ENCODE measurements at regions not wholly inside any gene's neighbourhood (a gene's known extent, or its start where the extent isn't known, plus 50 kb on each side); places are given as distances from the start of the nearest gene placed in this dataset.

DNA sequence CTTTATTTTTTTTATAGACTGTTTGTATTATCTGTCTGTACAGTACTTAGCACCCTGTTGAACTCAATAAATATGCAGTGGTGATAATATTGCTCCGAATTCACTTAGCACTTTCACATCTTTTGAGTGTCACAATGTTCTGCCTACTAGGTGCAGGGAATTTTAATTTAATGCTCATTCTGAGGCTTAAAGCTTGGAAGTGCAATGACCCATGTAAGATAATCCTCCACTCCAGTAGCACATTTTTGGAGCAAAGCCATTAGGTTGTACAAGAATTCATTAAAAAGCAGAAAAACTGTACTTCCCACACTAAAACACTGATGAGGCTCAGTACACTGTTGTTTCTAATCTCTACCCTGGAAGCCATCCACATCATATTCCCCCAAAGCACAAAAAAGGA is 255.3 kb upstream of the MTNR1B start:
- no peaks in the 10 kb centered on the region for H3K27me3 Mint-ChIP-seq
- no peak overlapping the region for H3K27ac Mint-ChIP-seq
- peaks cover 0 to 4% (median 0%) of the 10 kb centered on the region in 3 donors for H3K9me3 Mint-ChIP-seq
- H3K4me3 Mint-ChIP-seq: no peak overlapping the region
- H3K36me3 Mint-ChIP-seq: peaks cover 1% of the 10 kb centered on the region
- H3K4me1 Mint-ChIP-seq: no peaks in the 10 kb centered on the region

GRCh38 chr11:92717240-92717639 is 252.2 kb upstream of the MTNR1B start:
- H3K27ac Mint-ChIP-seq: no peak overlapping the region
- H3K27me3 Mint-ChIP-seq: no peaks in the 10 kb centered on the region

DNA sequence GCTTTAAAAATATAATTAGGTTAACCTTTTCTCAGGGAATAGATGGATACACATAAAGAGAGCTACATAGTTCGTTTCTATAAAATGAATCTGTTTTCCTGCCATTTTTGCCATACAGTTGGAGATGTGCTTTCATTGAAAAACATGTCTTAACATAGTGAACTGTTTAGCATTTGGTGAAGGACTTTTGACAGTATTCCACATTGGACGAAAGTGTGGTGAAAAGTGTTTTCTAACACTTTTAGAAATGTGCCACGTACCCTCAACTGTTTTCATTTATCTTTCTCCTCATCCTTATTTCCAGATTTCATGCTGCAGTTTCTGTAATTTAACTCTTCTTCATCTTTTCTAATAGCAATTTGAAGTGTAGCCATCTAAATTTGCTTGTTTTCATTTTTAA is 249.1 kb upstream of the MTNR1B start:
- Mint-ChIP-seq H3K36me3 (peaks cover 1% of the 10 kb centered on the region), H3K27me3 (no peaks in the 10 kb centered on the region), H3K4me3 (no peak overlapping the region), H3K27ac (no peak overlapping the region), H3K9me3 (peaks cover 2 to 9% (median 8%) of the 10 kb centered on the region in 3 donors), H3K4me1 (no peaks in the 10 kb centered on the region)

More at GRCh38 chr11:92717240-92717639, 252.2 kb upstream of the MTNR1B start:
- Mint-ChIP-seq H3K36me3 (peaks cover 1% of the 10 kb centered on the region), H3K4me3 (no peak overlapping the region), H3K9me3 (peaks cover 2 to 4% (median 2%) of the 10 kb centered on the region in 3 donors), H3K4me1 (no peaks in the 10 kb centered on the region)

DNA sequence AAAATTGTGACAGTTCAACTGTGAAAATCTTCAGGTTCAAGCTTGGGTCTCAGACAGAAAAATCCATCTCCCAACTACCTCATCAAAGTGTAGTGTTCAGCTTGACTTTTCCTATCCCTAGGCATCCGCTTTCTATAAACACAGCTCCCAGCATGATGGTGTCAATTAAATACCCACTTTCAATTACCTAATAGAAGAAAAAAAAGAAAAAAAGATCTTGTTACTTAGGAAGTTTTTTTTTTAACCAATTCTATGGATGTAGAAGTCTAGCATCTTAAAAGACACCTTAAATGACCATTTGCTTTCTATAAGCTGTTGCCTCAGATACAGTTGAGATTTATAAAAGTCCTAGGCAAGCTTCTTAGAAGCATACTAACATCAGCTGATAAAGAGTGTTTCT is 244.1 kb upstream of the MTNR1B start:
- Mint-ChIP-seq H3K27ac (no peak overlapping the region), H3K4me1 (no peaks in the 10 kb centered on the region)

DNA sequence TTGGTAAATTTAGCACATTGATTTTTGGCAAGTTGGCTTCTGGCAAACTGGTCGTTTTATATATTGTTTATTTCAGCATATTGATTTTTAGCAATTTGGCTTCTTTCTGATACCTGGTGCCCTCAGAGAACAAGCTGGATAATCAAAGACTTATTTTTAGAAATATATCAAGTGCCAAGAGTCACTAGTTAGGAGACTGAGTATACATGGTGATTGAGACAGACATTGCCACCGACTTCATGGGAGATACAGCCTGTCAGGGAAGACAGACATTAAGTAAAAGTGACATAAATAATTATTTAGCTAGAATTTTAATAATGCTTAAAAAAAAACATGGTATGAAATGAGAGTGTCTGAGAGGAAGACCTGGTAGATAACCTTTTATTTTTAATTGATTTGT is 242.3 kb upstream of the MTNR1B start:
- Mint-ChIP-seq H3K4me1 (no peaks in the 10 kb centered on the region), H3K9me3 (peaks cover 0 to 7% (median 4%) of the 10 kb centered on the region in 3 donors)

More for the DNA sequence above, 244.1 kb upstream of the MTNR1B start:
- Mint-ChIP-seq H3K4me3 (no peak overlapping the region), H3K9me3 (peaks cover 2 to 9% (median 8%) of the 10 kb centered on the region in 3 donors), H3K36me3 (no peaks in the 10 kb centered on the region), H3K27me3 (no peaks in the 10 kb centered on the region)

DNA sequence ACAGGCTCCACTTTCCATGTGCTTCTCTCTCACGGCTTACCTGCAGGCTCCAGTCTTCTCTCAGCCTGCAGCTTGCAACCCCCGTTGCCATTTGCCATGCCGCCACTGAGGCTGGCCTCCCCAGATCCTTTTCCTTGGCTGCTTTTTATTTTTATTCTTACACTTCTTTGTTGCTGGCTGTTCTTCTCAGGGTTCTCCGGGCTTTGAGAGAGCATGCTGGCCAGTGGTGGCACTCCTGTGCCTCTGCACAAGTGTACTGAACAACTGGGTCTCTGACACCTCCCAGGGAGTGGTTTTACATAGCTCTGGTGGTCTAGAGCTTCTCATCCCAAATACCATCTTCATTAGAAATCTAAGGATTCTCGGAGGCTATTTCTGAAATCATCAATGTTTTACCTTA is 241.7 kb upstream of the MTNR1B start:
- Mint-ChIP-seq H3K36me3 (no peaks in the 10 kb centered on the region), H3K27me3 (no peaks in the 10 kb centered on the region), H3K9me3 (peaks cover 0 to 7% (median 3%) of the 10 kb centered on the region in 3 donors), H3K27ac (no peak overlapping the region), H3K4me1 (no peaks in the 10 kb centered on the region), H3K4me3 (no peak overlapping the region)

More for the DNA sequence above, 242.3 kb upstream of the MTNR1B start:
- no peak overlapping the region for H3K4me3 Mint-ChIP-seq
- H3K27me3 Mint-ChIP-seq: no peaks in the 10 kb centered on the region
- no peaks in the 10 kb centered on the region for H3K36me3 Mint-ChIP-seq
- H3K27ac Mint-ChIP-seq: no peak overlapping the region

DNA sequence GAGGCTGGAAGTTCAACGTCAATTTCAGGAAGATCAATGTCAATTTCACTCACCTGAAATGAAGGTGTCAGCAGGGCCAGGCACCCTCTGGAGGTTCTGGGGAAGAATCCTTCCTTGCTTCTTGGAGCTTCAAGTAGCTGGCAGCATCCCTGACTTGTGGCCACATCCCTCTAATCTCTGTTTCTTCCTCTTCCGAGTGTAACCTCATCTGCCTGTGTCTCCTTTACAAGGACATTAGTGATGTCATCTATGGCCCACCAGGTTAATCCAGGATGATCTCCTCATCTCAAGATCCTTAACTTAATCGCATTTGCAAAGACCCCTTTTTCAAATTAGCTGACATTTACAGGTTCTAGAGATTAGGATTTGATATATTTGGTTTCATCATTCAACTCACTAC is 240.8 kb upstream of the MTNR1B start:
- Mint-ChIP-seq H3K27ac (no peak overlapping the region), H3K4me1 (no peaks in the 10 kb centered on the region), H3K9me3 (no peaks in the 10 kb centered on the region), H3K27me3 (no peaks in the 10 kb centered on the region), H3K36me3 (no peaks in the 10 kb centered on the region), H3K4me3 (no peak overlapping the region)

- Mint-ChIP-seq H3K36me3 (no peaks in the 10 kb centered on the region), H3K4me3 (no peak overlapping the region), H3K27me3 (no peaks in the 10 kb centered on the region), H3K4me1 (no peaks in the 10 kb centered on the region), H3K9me3 (no peaks in the 10 kb centered on the region), H3K27ac (no peak overlapping the region)
Measured at GRCh38 chr11:92735039-92735438, 234.4 kb upstream of the MTNR1B start.

- H3K4me1 Mint-ChIP-seq: no peaks in the 10 kb centered on the region
Measured at GRCh38 chr11:92738276-92738675, 231.2 kb upstream of the MTNR1B start.

GRCh38 chr11:92739041-92739440 is 230.4 kb upstream of the MTNR1B start:
- Mint-ChIP-seq H3K4me3 (no peak overlapping the region), H3K9me3 (no peaks in the 10 kb centered on the region), H3K27me3 (no peaks in the 10 kb centered on the region), H3K4me1 (no peaks in the 10 kb centered on the region), H3K27ac (no peak overlapping the region), H3K36me3 (no peaks in the 10 kb centered on the region)

More at GRCh38 chr11:92738276-92738675, 231.2 kb upstream of the MTNR1B start:
- Mint-ChIP-seq H3K27ac (no peak overlapping the region), H3K36me3 (no peaks in the 10 kb centered on the region), H3K9me3 (no peaks in the 10 kb centered on the region), H3K4me3 (no peak overlapping the region), H3K27me3 (no peaks in the 10 kb centered on the region)

GRCh38 chr11:92739491-92739890 is 230.0 kb upstream of the MTNR1B start:
- Mint-ChIP-seq H3K27ac (no peak overlapping the region), H3K4me3 (no peak overlapping the region), H3K36me3 (no peaks in the 10 kb centered on the region), H3K9me3 (no peaks in the 10 kb centered on the region), H3K4me1 (no peaks in the 10 kb centered on the region), H3K27me3 (no peaks in the 10 kb centered on the region)

DNA sequence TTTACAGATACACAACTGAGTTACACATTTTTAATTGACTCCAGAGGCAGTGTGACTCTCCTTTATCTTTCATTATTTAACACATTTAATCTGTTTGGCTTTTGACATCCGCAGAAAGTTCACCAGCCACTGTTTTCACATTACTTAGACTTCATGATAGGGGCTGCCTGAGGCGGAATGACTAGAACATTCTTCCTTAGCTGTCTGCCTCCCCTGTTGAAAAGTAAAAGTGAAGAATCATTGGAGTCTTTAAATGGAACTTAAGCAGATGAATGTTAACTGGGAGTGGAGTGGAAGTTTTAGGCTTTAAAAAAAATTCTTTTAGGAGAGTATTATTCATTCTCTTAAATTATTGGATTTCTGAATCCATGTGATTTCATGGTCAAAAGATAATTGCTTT is 229.2 kb upstream of the MTNR1B start:
- H3K27ac Mint-ChIP-seq: no peak overlapping the region
- H3K36me3 Mint-ChIP-seq: no peaks in the 10 kb centered on the region
- H3K9me3 Mint-ChIP-seq: peaks cover 0 to 3% (median 0%) of the 10 kb centered on the region in 3 donors
- no peak overlapping the region for H3K4me3 Mint-ChIP-seq
- H3K27me3 Mint-ChIP-seq: no peaks in the 10 kb centered on the region
- H3K4me1 Mint-ChIP-seq: no peaks in the 10 kb centered on the region

DNA sequence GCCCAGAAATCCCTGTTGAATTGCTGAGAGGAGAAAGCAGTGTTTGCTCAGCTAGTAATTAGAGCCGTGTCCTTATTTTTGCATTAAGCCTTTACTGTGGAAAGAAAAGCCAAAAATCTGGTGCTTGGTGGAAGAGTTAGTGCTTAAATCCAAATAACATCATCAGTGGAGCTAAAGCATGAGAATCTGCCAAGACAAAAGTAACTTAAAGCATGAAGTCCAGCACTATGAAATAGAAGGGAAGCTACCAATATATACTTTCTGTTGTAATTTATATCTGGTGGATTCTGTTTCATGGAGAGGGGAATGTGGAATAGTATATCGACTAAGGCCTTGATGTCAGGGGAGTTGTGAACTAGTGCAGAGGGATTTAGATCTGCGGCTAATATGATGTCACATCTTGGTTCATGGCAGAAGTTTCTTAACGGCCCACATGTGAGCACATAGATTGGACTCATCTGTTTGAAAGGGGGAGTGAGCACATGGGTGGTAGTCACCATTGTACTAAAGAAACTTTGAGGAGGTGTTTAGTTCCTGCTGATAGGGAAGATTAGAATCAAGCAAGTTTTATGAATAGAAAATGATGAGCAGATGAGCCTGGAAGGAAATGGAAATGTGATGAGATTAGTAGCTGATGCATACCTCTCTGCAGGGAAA is 224.4 kb upstream of the MTNR1B start:
- Mint-ChIP-seq H3K27ac (peak overlapping the region in 1 of 3 donors; percentile 6), H3K4me3 (no peak overlapping the region), H3K36me3 (no peaks in the 10 kb centered on the region), H3K27me3 (no peaks in the 10 kb centered on the region), H3K4me1 (no peaks in the 10 kb centered on the region), H3K9me3 (peaks cover 1 to 4% (median 3%) of the 10 kb centered on the region in 3 donors)

GRCh38 chr11:92750794-92751193 is 218.7 kb upstream of the MTNR1B start:
- Mint-ChIP-seq H3K27me3 (peaks cover 1% of the 10 kb centered on the region), H3K4me1 (no peaks in the 10 kb centered on the region), H3K9me3 (peaks cover 1 to 7% (median 3%) of the 10 kb centered on the region in 3 donors), H3K36me3 (no peaks in the 10 kb centered on the region), H3K27ac (no peak overlapping the region), H3K4me3 (no peak overlapping the region)

- H3K27me3 Mint-ChIP-seq: peaks cover 1% of the 10 kb centered on the region
- no peaks in the 10 kb centered on the region for H3K36me3 Mint-ChIP-seq
- H3K27ac Mint-ChIP-seq: no peak overlapping the region
- H3K9me3 Mint-ChIP-seq: peaks cover 1 to 7% (median 3%) of the 10 kb centered on the region in 3 donors
- H3K4me3 Mint-ChIP-seq: no peak overlapping the region
- H3K4me1 Mint-ChIP-seq: no peaks in the 10 kb centered on the region
Measured at GRCh38 chr11:92751594-92751993, 217.9 kb upstream of the MTNR1B start.

DNA sequence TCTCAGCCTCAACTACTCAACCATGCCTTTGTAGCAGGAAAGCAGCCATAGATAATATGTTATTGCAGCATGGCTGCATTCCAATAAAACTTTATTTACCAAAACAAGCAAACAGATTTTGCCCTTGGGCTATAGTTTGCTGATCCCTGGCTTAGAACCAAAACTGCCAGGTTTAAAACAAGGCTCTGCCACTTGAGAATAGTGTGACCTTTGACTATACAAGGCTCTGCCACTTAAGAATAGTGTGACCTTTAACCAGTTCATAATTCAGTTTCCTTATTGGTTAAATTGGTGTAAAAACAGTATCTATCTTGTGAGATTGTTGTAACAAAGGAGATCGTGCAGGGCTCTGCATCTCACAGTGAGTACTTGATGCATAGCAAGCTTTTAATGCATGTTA is 217.3 kb upstream of the MTNR1B start:
- Mint-ChIP-seq H3K27ac (no peak overlapping the region), H3K9me3 (peaks cover 1 to 6% (median 3%) of the 10 kb centered on the region in 3 donors), H3K36me3 (no peaks in the 10 kb centered on the region), H3K4me1 (no peaks in the 10 kb centered on the region), H3K4me3 (no peak overlapping the region), H3K27me3 (peaks cover 1% of the 10 kb centered on the region)
